ENCODE measurements at regions not wholly inside any gene's neighbourhood (a gene's known extent, or its start where the extent isn't known, plus 50 kb on each side); places are given as distances from the start of the nearest gene placed in this dataset.

DNA sequence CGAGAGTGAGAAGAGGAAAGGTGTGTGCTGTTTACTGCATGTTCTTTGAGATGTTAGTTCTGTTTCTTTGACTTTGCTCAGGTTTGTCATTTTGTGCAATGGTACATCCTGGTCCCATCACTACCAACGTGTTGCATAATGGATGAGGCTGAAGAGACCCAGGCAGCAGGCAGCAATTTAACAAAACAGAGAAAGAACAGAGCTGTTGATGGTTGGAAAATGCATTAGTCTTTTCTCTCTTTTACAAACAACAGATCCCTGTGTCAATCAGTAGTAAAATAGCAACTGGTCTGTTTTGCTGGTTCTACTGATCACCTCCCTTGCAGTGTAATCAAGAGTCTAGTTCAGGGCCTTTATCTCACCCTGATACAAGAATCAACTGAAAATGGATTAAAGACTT is 64.8 kb upstream of the LIMCH1 start:
- Mint-ChIP-seq H3K36me3 (ENCODE audit: insufficient read depth in 1 of 3, low read depth in 3 of 3) (no peaks in the 10 kb centered on the region), H3K27ac (no peak overlapping the region), H3K4me1 (peaks cover 32 to 52% of the 10 kb centered on the region in 2 experiments), H3K4me3 (no peak overlapping the region), H3K9me3 (no peaks in the 10 kb centered on the region), H3K27me3 (ENCODE audit: low read depth) (no peaks in the 10 kb centered on the region)
- H4K91ac ChIP-seq (ENCODE audit: insufficient read length, low read depth, low read length): no peak overlapping the region
- H3K18ac ChIP-seq (ENCODE audit: insufficient read length, low read depth, low read length): no peak overlapping the region
- no peak for DNase-seq
- no peaks in the 10 kb centered on the region for H4K20me1 ChIP-seq (ENCODE audit: control insufficient read depth, insufficient read depth, insufficient read length)
- H2BK20ac ChIP-seq (ENCODE audit: low read depth, low read length, poor library complexity, severe bottlenecking): no peak overlapping the region
- no peak overlapping the region for H3T11ph ChIP-seq (ENCODE audit: low read length)
- H2BK5ac ChIP-seq (ENCODE audit: insufficient read length, low read length): no peak overlapping the region
- H3K56ac ChIP-seq (ENCODE audit: insufficient read length, low read depth, low read length): no peak overlapping the region
- H3K9me3 ChIP-seq (ENCODE audit: control insufficient read depth, low read depth, low read length): no peaks in the 10 kb centered on the region
- no peak overlapping the region for H4K5ac ChIP-seq (ENCODE audit: insufficient read length, low read depth, low read length)
- no peak overlapping the region for H2BK120ac ChIP-seq (ENCODE audit: low read depth, low read length, poor library complexity, severe bottlenecking)
- H3K79me2 ChIP-seq (ENCODE audit: insufficient read depth, low read length): no peaks in the 10 kb centered on the region
- no peaks in the 10 kb centered on the region for H3K27me3 ChIP-seq (ENCODE audit: insufficient read depth, low read length)
- H3K4me1 ChIP-seq (ENCODE audit: insufficient read depth, low read length): peaks cover 9% of the 10 kb centered on the region; the same call in 1 of the 2 replicates
- no peaks in the 10 kb centered on the region for H3K79me1 ChIP-seq (ENCODE audit: insufficient read depth, low read depth, low read length, poor library complexity, severe bottlenecking)
- no peaks in the 10 kb centered on the region for H3K23me2 ChIP-seq (ENCODE audit: insufficient read length, low read depth, low read length, poor library complexity, severe bottlenecking)
- no peak overlapping the region for H2AK5ac ChIP-seq (ENCODE audit: insufficient read length, low read length)
- TF ChIP-seq CTCF (conservative IDR thresholded peaks at IDR 0.05): no peak
- no peak overlapping the region for H3K4ac ChIP-seq (ENCODE audit: low read depth, low read length)
- no peak overlapping the region for H3K27ac ChIP-seq (ENCODE audit: insufficient read length, low read depth, low read length)
- H2BK12ac ChIP-seq (ENCODE audit: insufficient read length, low read depth, low read length): no peak overlapping the region
- H3K4me2 ChIP-seq (ENCODE audit: insufficient read depth, insufficient read length, low read length): no peak overlapping the region
- no peak overlapping the region for H4K8ac ChIP-seq (replicated peaks; ENCODE audit: insufficient read length, low read depth, low read length)
- H3K9ac ChIP-seq (ENCODE audit: extremely low read depth, insufficient read length, low read length): no peak overlapping the region
- H3K23ac ChIP-seq (ENCODE audit: insufficient read length, low read depth, low read length): no peak overlapping the region
- WGBS (ENCODE audit: extremely low coverage, insufficient read length, low lambda C conversion rate): no CpG with 5 or more reads among the region's 2 CpGs
- no peak overlapping the region for H2AFZ ChIP-seq (ENCODE audit: low read length)
- no peak overlapping the region for H2BK15ac ChIP-seq (ENCODE audit: low read depth, low read length)
- no peak overlapping the region for H3K14ac ChIP-seq (ENCODE audit: insufficient read depth, low read length)
